Esophagus squamous epithelium (tissue), 5 donors: ENCODE measurements at regions not wholly inside any gene's neighbourhood (a gene's known extent, or its start where the extent isn't known, plus 50 kb on each side); places are given as distances from the start of the nearest gene placed in this dataset.

Source experiments
- DNase-seq: peaks from one replicate; lab custom pipeline; 2025; lab: John Stamatoyannopoulos, UW
- H3K27ac ChIP-seq, 4 donors: fragments of 200-600 bp; sonication (generic); one replicate each; pipeline ENCODE4 v1.5.1; 2016 to 2019; ENCODE audit warnings: mild to moderate bottlenecking in 1 of 4
- H3K27me3 ChIP-seq, 4 donors: fragments of 200-600 bp; sonication (generic); 1 replicate in 3 of 4; 2 replicates in 1 of 4; pipeline versions ENCODE4 v1.5.1 to v1.6.0; 2017 to 2021; ENCODE audit warnings: antibody characterized with exemption in 1 of 4
- H3K36me3 ChIP-seq, 3 donors: fragments of 200-600 bp; sonication (generic); one replicate each; pipeline ENCODE4 v1.5.1; 2016 to 2019
- H3K4me1 ChIP-seq, 3 donors: fragments of 200-600 bp; sonication (generic); one replicate each; pipeline ENCODE4 v1.5.1; 2017 to 2019
- H3K4me3 ChIP-seq, 4 donors: fragments of 200-600 bp; sonication (generic); 1 replicate in 3 of 4; 2 replicates in 1 of 4; pipeline ENCODE4 v1.5.1; 2016 to 2019; ENCODE audit warnings: mild to moderate bottlenecking in 2 of 4, moderate library complexity in 1 of 4
- H3K9me3 ChIP-seq, 3 donors: fragments of 200-600 bp; sonication (generic); one replicate each; pipeline ENCODE4 v1.5.1; 2016 to 2019
- POLR2A ChIP-seq, 4 donors: fragments of 450-650 bp; IDR thresholded peaks; one replicate each; pipeline ENCODE4 v1.6.1; 2017; ENCODE audit warnings: antibody characterized with exemption in 4 of 4, mild to moderate bottlenecking in 4 of 4, moderate library complexity in 3 of 4
- WGBS, 2 donors: methylation state at CpG; one replicate each; pipeline ENCODE4 v1.1.5; 2018; 5-methylcytosine and 5-hydroxymethylcytosine counted together
- intact Hi-C: fragments of 100-400 bp; cut with DNase I; formaldehyde crosslinking; loops from one replicate; pipeline ENCODE4 v1.15.0; 2022
- TF ChIP-seq, protein P1 (sequence below), 6 experiments: fragments of 450-650 bp in 4 of 6; fragments of 200-600 bp in 2 of 6; sonication (generic) in 2 of 6; IDR thresholded peaks; one replicate each; pipeline ENCODE4 v1.5.1; 2016 to 2019; ENCODE audit warnings: antibody characterized with exemption in 6 of 6, mild to moderate bottlenecking in 4 of 6, moderate library complexity in 4 of 6
- donor health status: DM: yes; HTN: yes; CAD: no.

DNA sequence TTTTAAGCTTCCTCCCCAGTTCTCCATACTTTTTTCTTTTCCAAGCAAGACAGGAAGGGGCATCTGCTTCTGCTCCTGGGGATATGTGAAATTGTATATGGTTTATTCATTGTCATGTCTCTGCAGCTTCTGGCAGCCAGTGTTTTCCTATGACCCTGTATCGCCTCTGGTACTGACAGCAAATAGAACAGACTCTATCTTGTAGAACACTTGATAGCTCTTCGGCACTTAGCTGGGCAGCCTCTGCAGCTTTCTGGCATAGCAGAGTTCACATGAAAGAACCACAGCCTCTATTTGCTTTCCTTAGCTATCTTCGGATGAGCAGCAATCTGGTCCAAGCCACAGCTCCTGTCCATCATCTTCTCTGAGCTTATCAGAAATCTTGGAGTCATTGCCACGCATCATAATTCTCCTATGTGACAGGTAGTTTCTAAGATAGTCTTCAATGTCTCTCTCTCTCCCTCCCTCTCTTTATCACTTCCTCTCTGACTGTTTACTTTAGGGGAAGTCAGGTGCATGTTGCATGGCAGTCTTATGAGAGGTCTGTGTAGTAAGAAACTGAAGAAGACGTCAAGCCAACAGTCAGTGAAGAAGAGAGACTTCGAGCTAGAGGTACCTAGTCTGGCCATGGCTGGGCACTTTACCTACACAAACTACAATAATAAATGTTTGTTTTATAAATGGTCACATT, 627.7 kb upstream of the CDH2 start:
- WGBS, 2 donors: 60 to 68% methylated on average over 6 of the region's 6 CpGs
- Histone ChIP-seq H3K4me3 (no peak overlapping the region), H3K9me3 (peaks cover 0 to 5% (median 0%) of the 10 kb centered on the region in 3 donors), H3K27me3 (no peaks in the 10 kb centered on the region), H3K36me3 (no peaks in the 10 kb centered on the region), H3K4me1 (no peaks in the 10 kb centered on the region), H3K27ac (no peak overlapping the region)
- DNase-seq: no peak
- intact Hi-C loops: no loop called here
- TF ChIP-seq, protein P1, sequence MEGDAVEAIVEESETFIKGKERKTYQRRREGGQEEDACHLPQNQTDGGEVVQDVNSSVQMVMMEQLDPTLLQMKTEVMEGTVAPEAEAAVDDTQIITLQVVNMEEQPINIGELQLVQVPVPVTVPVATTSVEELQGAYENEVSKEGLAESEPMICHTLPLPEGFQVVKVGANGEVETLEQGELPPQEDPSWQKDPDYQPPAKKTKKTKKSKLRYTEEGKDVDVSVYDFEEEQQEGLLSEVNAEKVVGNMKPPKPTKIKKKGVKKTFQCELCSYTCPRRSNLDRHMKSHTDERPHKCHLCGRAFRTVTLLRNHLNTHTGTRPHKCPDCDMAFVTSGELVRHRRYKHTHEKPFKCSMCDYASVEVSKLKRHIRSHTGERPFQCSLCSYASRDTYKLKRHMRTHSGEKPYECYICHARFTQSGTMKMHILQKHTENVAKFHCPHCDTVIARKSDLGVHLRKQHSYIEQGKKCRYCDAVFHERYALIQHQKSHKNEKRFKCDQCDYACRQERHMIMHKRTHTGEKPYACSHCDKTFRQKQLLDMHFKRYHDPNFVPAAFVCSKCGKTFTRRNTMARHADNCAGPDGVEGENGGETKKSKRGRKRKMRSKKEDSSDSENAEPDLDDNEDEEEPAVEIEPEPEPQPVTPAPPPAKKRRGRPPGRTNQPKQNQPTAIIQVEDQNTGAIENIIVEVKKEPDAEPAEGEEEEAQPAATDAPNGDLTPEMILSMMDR (IDR thresholded peaks at IDR 0.05): no peak
- no peak for TF ChIP-seq POLR2A (IDR thresholded peaks at IDR 0.05)

- Histone ChIP-seq H3K27me3 (no peaks in the 10 kb centered on the region), H3K27ac (no peak overlapping the region), H3K36me3 (no peaks in the 10 kb centered on the region), H3K4me3 (no peak overlapping the region), H3K4me1 (no peaks in the 10 kb centered on the region), H3K9me3 (no peaks in the 10 kb centered on the region)
- DNase-seq: no peak
- 24 to 43% methylated on average over 4 of the region's 4 CpGs for WGBS, 2 donors
- intact Hi-C loops: no loop called here
- TF ChIP-seq POLR2A (IDR thresholded peaks at IDR 0.05): no peak
- TF ChIP-seq, protein P1 (IDR thresholded peaks at IDR 0.05): no peak
Observed at GRCh38 chr18:28802546-28802945, 625.6 kb upstream of the CDH2 start.

DNA sequence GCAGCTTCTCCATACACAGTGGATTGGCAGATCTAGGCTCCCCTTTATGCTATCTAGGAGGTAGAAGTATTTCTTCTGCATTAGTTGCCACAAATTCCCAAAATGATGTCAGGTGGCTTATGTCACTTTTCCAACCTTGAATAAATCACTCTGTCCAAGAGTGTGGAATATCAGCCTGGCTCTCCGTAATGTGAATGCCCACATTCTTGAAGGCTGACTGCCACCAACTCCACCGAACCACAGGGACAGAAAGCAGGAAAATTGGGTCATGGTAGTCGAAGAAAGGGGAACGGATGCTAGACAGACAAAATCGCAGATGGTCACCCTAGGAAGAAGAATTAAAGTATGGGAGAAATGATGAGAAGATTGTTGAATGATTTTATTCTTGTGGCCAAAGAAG, 624.9 kb upstream of the CDH2 start:
- H3K36me3 ChIP-seq: no peaks in the 10 kb centered on the region
- H3K27me3 ChIP-seq: no peaks in the 10 kb centered on the region
- no peaks in the 10 kb centered on the region for H3K4me1 ChIP-seq
- H3K9me3 ChIP-seq: no peaks in the 10 kb centered on the region
- intact Hi-C loops: no loop called here
- 84 to 87% methylated on average over 5 of the region's 5 CpGs for WGBS, 2 donors
- DNase-seq: no peak
- H3K27ac ChIP-seq: no peak overlapping the region
- H3K4me3 ChIP-seq: no peak overlapping the region
- TF ChIP-seq, protein P1 (IDR thresholded peaks at IDR 0.05): no peak

GRCh38 chr18:28794459-28795245, 617.7 kb upstream of the CDH2 start:
- DNase-seq: no peak
- WGBS, 2 donors: 24 to 39% methylated on average over 5 of the region's 5 CpGs
- intact Hi-C loops: no loop called here
- H3K27me3 ChIP-seq: no peaks in the 10 kb centered on the region
- no peak overlapping the region for H3K27ac ChIP-seq
- TF ChIP-seq, protein P1 (IDR thresholded peaks at IDR 0.05): no peak
- TF ChIP-seq POLR2A (IDR thresholded peaks at IDR 0.05): no peak
- H3K9me3 ChIP-seq: no peaks in the 10 kb centered on the region
- no peaks in the 10 kb centered on the region for H3K36me3 ChIP-seq
- H3K4me3 ChIP-seq: no peak overlapping the region
- peaks cover 0 to 7% (median 0%) of the 10 kb centered on the region in 3 donors for H3K4me1 ChIP-seq

DNA sequence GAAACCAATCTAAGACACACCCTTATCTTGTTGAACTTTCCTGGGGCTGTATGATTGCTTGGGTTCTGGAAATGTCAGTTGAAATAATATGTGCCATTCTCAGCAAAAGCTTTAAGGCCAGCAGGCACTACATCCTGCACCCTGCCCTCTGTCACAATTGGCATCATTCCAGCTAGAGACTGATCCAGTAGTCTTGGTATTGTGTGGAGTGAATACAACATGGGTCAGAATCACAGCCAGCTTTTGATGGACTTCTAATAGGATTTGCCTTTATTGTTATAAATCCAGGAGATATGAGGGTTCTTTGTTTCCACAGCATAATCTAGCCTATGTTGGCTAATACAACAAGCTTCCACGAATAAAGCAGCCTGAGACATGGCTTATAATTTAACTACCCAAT, 617.0 kb upstream of the CDH2 start:
- intact Hi-C loops: no loop called here

More for the DNA sequence above, 617.0 kb upstream of the CDH2 start:
- no peak for TF ChIP-seq POLR2A (IDR thresholded peaks at IDR 0.05)
- TF ChIP-seq, protein P1 (IDR thresholded peaks at IDR 0.05): no peak
- DNase-seq: no peak
- Histone ChIP-seq H3K4me3 (no peak overlapping the region), H3K27me3 (no peaks in the 10 kb centered on the region), H3K36me3 (no peaks in the 10 kb centered on the region), H3K4me1 (peaks cover 0 to 7% (median 0%) of the 10 kb centered on the region in 3 donors), H3K9me3 (no peaks in the 10 kb centered on the region), H3K27ac (no peak overlapping the region)
- WGBS, 2 donors: 23 to 32% methylated on average over 1 of the region's 1 CpG
